Right atrium auricular region (tissue), 2 donors: ENCODE measurements at regions not wholly inside any gene's neighbourhood (a gene's known extent, or its start where the extent isn't known, plus 50 kb on each side); places are given as distances from the start of the nearest gene placed in this dataset.

ENCODE experiments used
- DNase-seq: peaks from one replicate; pipeline ENCODE4 v3.0.0-alpha.2; 2019; ENCODE audit warnings: low spot score
- H3K27ac ChIP-seq, 2 donors: fragments of 200-600 bp; sonication (generic); 1 replicate in 1 of 2; 2 replicates in 1 of 2; pipeline ENCODE4 v1.5.1; 2016 to 2019
- H3K27me3 ChIP-seq, 2 donors: fragments of 200-600 bp; sonication (generic); one replicate each; pipeline versions ENCODE4 v1.5.1 to v1.6.0; 2017 to 2019
- H3K36me3 ChIP-seq: fragments of 200-600 bp; sonication (generic); one replicate; pipeline ENCODE4 v1.5.1; 2016
- H3K4me1 ChIP-seq, 2 donors: fragments of 200-600 bp; sonication (generic); one replicate each; pipeline versions ENCODE4 v1.5.1 to v1.6.0; 2017 to 2019
- H3K4me3 ChIP-seq, 2 donors: fragments of 200-600 bp; sonication (generic); 1 replicate in 1 of 2; 2 replicates in 1 of 2; pipeline ENCODE4 v1.5.1; 2017 to 2019; ENCODE audit warnings: mild to moderate bottlenecking in 1 of 2, moderate library complexity in 1 of 2
- H3K9me3 ChIP-seq, 2 donors: fragments of 200-600 bp; sonication (generic); one replicate each; pipeline ENCODE4 v1.5.1; 2019
- TF ChIP-seq, protein P1 (sequence below), 2 donors: fragments of 200-600 bp; sonication (generic); IDR thresholded peaks; one replicate each; pipeline ENCODE4 v1.5.1; 2019; ENCODE audit warnings: antibody characterized with exemption in 2 of 2

DNA sequence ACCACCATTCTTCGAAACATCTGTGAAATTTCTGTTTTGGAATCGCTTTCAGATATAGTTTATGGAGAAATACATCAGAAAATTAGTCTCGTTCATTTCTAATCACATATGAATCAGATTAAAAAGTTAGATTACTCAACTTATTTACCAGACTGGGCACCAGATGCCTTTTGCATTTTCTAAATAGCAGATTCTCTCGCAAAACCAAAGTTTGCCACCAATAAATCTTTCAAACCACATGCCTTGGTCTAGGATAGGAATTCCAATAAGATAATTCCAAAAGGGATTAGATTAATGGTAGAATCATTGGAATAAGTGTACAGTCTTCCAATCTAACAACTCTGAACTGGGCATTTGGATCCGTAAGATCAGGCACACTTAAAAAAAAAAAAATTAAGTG is 160.4 kb upstream of the TAB2 start:
- H3K27ac ChIP-seq = no peak overlapping the region
- H3K4me1 ChIP-seq = no peaks in the 10 kb centered on the region
- no peaks in the 10 kb centered on the region for H3K27me3 ChIP-seq
- H3K9me3 ChIP-seq = no peaks in the 10 kb centered on the region
- TF ChIP-seq, protein P1, sequence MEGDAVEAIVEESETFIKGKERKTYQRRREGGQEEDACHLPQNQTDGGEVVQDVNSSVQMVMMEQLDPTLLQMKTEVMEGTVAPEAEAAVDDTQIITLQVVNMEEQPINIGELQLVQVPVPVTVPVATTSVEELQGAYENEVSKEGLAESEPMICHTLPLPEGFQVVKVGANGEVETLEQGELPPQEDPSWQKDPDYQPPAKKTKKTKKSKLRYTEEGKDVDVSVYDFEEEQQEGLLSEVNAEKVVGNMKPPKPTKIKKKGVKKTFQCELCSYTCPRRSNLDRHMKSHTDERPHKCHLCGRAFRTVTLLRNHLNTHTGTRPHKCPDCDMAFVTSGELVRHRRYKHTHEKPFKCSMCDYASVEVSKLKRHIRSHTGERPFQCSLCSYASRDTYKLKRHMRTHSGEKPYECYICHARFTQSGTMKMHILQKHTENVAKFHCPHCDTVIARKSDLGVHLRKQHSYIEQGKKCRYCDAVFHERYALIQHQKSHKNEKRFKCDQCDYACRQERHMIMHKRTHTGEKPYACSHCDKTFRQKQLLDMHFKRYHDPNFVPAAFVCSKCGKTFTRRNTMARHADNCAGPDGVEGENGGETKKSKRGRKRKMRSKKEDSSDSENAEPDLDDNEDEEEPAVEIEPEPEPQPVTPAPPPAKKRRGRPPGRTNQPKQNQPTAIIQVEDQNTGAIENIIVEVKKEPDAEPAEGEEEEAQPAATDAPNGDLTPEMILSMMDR (IDR thresholded peaks at IDR 0.05) = no peak
- H3K4me3 ChIP-seq = no peak overlapping the region
- DNase-seq = no peak
- no peaks in the 10 kb centered on the region for H3K36me3 ChIP-seq

DNA sequence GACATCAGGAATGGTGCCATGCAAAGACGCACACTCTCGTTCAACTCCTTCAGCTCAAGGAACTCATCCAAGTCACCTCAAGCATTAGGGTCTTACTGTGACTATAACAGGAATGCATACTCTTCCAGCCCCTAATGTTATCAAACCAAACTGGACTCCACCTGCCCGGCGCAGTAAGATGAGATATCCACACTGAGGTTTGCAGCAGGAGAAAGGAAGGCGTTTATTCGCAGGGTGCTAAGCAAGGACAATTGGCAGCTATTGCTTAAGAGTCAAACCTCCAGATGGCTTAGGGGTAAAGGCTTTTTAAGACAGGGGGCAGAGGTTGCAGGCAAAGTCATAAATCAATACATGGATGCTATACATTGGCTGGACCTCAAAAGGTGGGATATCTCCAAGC is 159.4 kb upstream of the TAB2 start:
- Histone ChIP-seq H3K9me3 (no peaks in the 10 kb centered on the region), H3K27me3 (no peaks in the 10 kb centered on the region), H3K36me3 (no peaks in the 10 kb centered on the region), H3K4me1 (no peaks in the 10 kb centered on the region), H3K27ac (no peak overlapping the region), H3K4me3 (no peak overlapping the region)
- TF ChIP-seq, protein P1 (IDR thresholded peaks at IDR 0.05) = no peak
- DNase-seq = no peak

DNA sequence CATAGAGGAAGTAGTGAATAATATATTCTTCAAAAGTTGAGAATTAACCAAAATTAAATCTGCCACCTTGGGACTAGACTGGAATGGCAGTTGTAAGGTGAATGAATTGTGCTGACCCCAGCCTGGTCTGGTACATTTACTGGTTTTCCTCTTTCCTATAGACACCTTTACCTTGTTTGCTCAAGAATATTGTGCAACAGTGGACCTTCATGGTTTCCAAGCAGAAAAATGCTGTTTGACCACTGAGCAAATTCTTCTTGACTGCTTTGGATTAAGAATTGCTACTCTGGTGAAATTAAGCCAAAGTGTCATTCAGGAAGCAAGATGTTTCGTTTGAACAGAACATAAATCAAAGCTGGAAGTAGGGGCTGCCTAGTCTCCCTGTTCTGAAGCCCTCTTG is 156.6 kb upstream of the TAB2 start:
- no peak for DNase-seq
- H3K27me3 ChIP-seq = no peaks in the 10 kb centered on the region
- no peak overlapping the region for H3K4me3 ChIP-seq
- TF ChIP-seq, protein P1 (IDR thresholded peaks at IDR 0.05) = no peak
- H3K27ac ChIP-seq = no peak overlapping the region
- no peaks in the 10 kb centered on the region for H3K4me1 ChIP-seq
- H3K36me3 ChIP-seq = no peaks in the 10 kb centered on the region
- H3K9me3 ChIP-seq = no peaks in the 10 kb centered on the region

DNA sequence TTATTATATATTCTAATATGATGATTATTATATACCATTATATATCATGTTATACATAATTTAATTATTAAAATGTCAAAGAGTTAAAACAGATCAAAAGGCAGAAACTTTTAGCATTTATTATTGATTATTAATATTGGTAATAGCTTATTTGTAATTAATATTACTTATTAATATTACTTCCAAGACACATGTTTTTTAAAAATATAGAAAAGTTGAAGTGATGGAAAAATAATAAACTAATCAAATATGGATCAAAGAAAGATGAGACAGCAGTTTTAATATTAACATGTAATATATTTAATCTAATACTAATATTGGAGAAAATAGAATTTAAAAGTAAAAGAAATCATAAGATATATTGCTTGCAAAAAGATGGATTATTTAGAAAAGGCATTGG is 154.6 kb upstream of the TAB2 start:
- no peaks in the 10 kb centered on the region for H3K36me3 ChIP-seq
- TF ChIP-seq, protein P1 (IDR thresholded peaks at IDR 0.05) = no peak
- H3K27ac ChIP-seq = no peak overlapping the region
- H3K4me3 ChIP-seq = no peak overlapping the region
- no peaks in the 10 kb centered on the region for H3K27me3 ChIP-seq
- DNase-seq = no peak
- H3K9me3 ChIP-seq = no peaks in the 10 kb centered on the region
- no peaks in the 10 kb centered on the region for H3K4me1 ChIP-seq

DNA sequence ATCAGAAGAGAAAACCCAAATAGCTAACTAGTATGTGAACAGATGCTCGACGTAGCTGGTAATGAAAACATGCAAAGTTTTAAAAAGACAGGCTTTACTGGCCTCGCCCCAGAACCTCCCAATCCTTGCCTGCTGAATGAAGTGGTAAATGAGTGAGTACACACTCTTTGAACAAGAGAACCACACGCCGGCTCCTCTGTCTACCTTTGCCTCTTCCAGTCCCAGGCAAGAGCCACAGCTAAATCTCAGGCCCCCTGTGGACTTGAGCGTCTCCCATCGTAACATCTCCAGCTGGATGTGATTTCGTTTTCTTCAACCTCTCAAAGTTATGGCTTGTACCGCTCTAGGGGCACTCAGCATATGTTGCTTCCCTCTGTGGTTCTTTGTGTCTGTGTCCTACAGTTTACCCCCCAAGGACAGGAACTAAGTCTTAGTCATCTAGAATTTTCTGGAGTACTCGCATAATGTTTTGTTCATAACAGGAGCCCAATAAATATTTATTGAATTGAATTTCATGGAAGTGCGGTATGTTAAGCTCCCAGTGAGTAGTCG is 153.2 kb upstream of the TAB2 start:
- Histone ChIP-seq H3K27me3 (no peaks in the 10 kb centered on the region), H3K4me1 (no peaks in the 10 kb centered on the region), H3K9me3 (no peaks in the 10 kb centered on the region), H3K36me3 (no peaks in the 10 kb centered on the region), H3K27ac (no peak overlapping the region), H3K4me3 (no peak overlapping the region)
- DNase-seq = no peak
- TF ChIP-seq, protein P1 (IDR thresholded peaks at IDR 0.05) = no peak

DNA sequence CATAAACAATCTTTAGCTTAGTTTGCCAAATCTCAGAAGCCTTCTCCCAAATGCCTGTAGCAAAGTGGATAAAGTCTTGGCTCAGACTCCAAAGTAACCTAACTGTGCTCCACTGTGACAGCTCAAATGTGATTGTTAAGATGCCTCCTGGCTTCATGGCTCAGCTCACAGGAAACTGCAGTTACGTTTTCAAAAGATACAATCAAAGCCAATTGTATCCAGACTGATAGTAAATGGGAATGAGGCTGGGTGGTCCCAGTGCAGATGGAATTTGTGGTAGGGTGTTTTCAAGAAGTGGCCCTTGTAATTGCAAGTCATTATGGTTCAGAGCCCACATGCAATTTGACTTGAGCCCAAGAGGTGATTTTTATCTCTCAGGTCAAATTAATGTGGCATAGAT is 151.2 kb upstream of the TAB2 start:
- Histone ChIP-seq H3K4me3 (no peak overlapping the region), H3K27ac (no peak overlapping the region), H3K4me1 (no peaks in the 10 kb centered on the region), H3K36me3 (no peaks in the 10 kb centered on the region), H3K27me3 (no peaks in the 10 kb centered on the region), H3K9me3 (no peaks in the 10 kb centered on the region)
- DNase-seq = no peak
- TF ChIP-seq, protein P1 (IDR thresholded peaks at IDR 0.05) = no peak
